Activated CD8-positive, alpha-beta memory T cell treated with anti-CD3 and anti-CD28 coated beads, Interleukin-2, amount 10 ng/mL, durations not matched to agents 7 days and 5 days (primary cell): ENCODE measurements at regions not wholly inside any gene's neighbourhood (a gene's known extent, or its start where the extent isn't known, plus 50 kb on each side); places are given as distances from the start of the nearest gene placed in this dataset.

Experiments
- ATAC-seq: fragments of 150-1000 bp; cut with Tn5 transposase; one replicate; pipeline ENCODE4 v1.10.0; 2021; ENCODE audit warnings: moderate library complexity
- CTCF ChIA-PET: fragments of 350-600 bp; sonication (Branson Sonifier 250); formaldehyde crosslinking; loops from one replicate; lab custom pipeline; 2021; ENCODE audit warnings: antibody characterized with exemption; lab: Charles Lee
- DNase-seq: peaks from one replicate; pipeline ENCODE4 v3.0.0-alpha.2; 2020
- H3K27ac Mint-ChIP-seq: one replicate; pipeline ENCODE4 v1.8.0; 2021; ENCODE audit warnings: mild to moderate bottlenecking, mixed read lengths
- H3K27me3 Mint-ChIP-seq: one replicate; pipeline ENCODE4 v1.8.0; 2021; ENCODE audit warnings: mixed read lengths
- H3K36me3 Mint-ChIP-seq: one replicate; pipeline ENCODE4 v1.8.0; 2021; ENCODE audit warnings: mild to moderate bottlenecking, mixed read lengths
- H3K4me1 Mint-ChIP-seq: one replicate; pipeline ENCODE4 v1.8.0; 2021; ENCODE audit warnings: mixed read lengths
- H3K4me3 Mint-ChIP-seq: one replicate; pipeline ENCODE4 v1.8.0; 2021; ENCODE audit warnings: mild to moderate bottlenecking, moderate library complexity, mixed read lengths
- H3K9me3 Mint-ChIP-seq: one replicate; pipeline ENCODE4 v1.8.0; 2022; ENCODE audit warnings: low read depth, mixed read lengths

DNA sequence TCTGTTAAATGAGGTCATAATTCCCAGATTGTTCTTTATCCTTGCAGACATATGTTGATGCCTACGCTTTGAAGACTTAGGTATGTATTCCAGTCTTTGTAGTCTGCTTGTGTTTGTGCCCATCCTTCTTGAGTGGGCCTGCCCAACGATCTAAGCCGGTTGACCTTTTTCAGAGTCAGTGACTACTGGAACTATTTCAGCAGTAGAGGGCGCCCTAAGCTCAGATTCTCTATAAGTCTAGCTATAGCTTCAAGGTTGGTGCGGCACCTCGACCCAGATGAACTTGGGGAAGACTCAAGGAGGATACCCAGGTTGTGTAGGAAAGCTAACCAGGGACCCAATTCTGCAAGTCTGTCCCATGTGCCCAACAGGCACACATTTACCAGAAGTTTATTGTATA is 228.8 kb upstream of the PPP2R3A start:
- no peak for DNase-seq
- CTCF ChIA-PET = no interaction called here
- Mint-ChIP-seq H3K27me3 (no peaks in the 10 kb centered on the region), H3K4me3 (no peak overlapping the region), H3K9me3 (peaks cover 14% of the 10 kb centered on the region), H3K4me1 (no peaks in the 10 kb centered on the region), H3K36me3 (no peaks in the 10 kb centered on the region), H3K27ac (no peak overlapping the region)
- no peak for ATAC-seq

DNA sequence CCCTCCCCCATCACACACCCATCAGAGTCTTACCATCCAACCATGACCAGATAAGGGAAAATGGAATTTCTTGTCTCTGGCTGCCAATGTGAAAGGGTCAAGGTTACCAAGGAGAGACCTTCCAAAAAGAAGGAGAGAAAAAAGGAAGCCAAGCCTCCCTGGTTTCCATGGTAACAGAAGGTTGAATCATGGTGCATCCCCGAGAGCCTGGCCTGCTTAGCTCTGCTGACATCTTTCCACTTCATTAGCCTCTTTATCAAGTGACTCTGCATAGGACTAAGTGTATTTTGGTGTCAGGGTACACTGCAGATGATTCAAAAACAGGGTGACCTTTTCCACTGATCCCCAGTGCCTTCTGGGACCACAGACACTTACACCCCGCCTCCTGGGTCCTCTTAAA is 225.7 kb upstream of the PPP2R3A start:
- peaks cover 8% of the 10 kb centered on the region for H3K9me3 Mint-ChIP-seq
- no peaks in the 10 kb centered on the region for H3K27me3 Mint-ChIP-seq
- CTCF ChIA-PET = no interaction called here
- no peak for ATAC-seq
- no peaks in the 10 kb centered on the region for H3K4me1 Mint-ChIP-seq
- H3K27ac Mint-ChIP-seq = no peak overlapping the region
- H3K36me3 Mint-ChIP-seq = no peaks in the 10 kb centered on the region
- no peak overlapping the region for H3K4me3 Mint-ChIP-seq
- DNase-seq = no peak

DNA sequence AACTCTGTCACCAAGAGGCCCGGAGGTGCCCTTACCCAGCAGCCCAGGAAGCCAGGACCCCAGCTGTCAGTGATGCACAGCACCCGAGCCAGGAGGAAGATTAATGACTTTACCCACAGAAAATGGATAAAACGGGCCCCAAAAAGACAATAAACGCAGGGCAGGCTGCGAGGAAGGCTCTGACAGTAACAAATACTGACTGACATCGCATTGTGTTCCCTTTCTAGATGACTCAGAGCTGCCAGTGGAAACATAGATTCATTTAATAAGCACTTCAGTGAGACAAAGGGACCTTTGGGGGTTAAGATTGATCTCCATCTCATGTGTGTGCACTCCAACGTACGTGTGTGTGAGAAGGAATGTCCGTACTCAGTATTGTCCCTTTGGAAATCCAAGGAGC is 225.3 kb upstream of the PPP2R3A start:
- no peak overlapping the region for H3K4me3 Mint-ChIP-seq
- ATAC-seq (no peak), DNase-seq (no peak)
- H3K36me3 Mint-ChIP-seq = no peaks in the 10 kb centered on the region
- H3K27ac Mint-ChIP-seq = no peak overlapping the region
- H3K4me1 Mint-ChIP-seq = no peaks in the 10 kb centered on the region
- no peaks in the 10 kb centered on the region for H3K27me3 Mint-ChIP-seq
- H3K9me3 Mint-ChIP-seq = peaks cover 8% of the 10 kb centered on the region
- CTCF ChIA-PET = no interaction called here

DNA sequence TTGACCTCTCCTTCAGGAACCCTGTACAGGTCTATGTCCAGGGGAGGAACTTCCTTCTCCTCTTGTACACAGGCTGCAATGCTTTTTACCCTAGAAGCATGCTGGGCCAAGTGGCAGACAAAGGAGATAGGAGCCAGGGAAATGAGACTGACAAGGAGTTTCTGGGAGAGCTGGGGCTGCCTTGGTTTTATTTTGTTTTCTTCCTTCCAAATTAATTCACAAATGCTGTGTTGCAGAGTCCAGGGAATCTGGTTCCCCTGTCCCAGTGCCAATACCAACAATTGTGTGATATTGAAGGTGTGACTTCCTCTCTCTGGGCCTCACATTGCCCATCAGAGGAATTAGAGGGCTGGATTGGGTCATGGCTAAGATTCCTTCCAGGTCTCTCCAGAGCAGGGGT is 224.8 kb upstream of the PPP2R3A start:
- Mint-ChIP-seq H3K9me3 (peaks cover 8% of the 10 kb centered on the region), H3K4me1 (no peaks in the 10 kb centered on the region), H3K27ac (no peak overlapping the region), H3K27me3 (no peaks in the 10 kb centered on the region), H3K36me3 (no peaks in the 10 kb centered on the region), H3K4me3 (no peak overlapping the region)
- ATAC-seq = no peak
- no peak for DNase-seq
- CTCF ChIA-PET = no interaction called here

DNA sequence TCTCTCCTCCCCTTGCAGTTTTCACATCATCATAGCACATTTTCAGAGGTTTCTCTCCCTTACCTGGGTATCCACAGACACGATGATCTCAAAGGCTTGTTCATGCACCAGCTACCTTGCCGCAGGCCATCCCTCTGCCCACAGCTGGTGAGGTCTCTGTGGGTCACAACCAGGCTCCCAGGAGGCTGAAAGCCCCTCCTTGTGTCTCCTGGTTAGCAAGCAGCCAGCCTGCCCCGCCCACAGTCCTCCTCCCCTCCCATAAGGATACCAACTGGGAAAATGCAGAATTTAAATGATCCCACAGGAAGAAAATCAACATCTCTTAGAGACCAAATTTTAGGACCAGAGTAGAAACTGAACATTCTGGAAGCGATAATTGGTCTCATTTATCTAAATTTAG is 213.5 kb upstream of the PPP2R3A start:
- Mint-ChIP-seq H3K36me3 (no peaks in the 10 kb centered on the region), H3K9me3 (no peaks in the 10 kb centered on the region), H3K4me3 (no peak overlapping the region), H3K27ac (no peak overlapping the region), H3K27me3 (no peaks in the 10 kb centered on the region), H3K4me1 (no peaks in the 10 kb centered on the region)
- ATAC-seq (no peak), DNase-seq (no peak)
- CTCF ChIA-PET = no interaction called here

GRCh38 chr3:135752851-135753250 is 212.7 kb upstream of the PPP2R3A start:
- CTCF ChIA-PET = no interaction called here
- Mint-ChIP-seq H3K9me3 (no peaks in the 10 kb centered on the region), H3K36me3 (no peaks in the 10 kb centered on the region), H3K4me1 (no peaks in the 10 kb centered on the region), H3K27me3 (no peaks in the 10 kb centered on the region), H3K4me3 (no peak overlapping the region), H3K27ac (no peak overlapping the region)
- ATAC-seq (no peak), DNase-seq (no peak)

DNA sequence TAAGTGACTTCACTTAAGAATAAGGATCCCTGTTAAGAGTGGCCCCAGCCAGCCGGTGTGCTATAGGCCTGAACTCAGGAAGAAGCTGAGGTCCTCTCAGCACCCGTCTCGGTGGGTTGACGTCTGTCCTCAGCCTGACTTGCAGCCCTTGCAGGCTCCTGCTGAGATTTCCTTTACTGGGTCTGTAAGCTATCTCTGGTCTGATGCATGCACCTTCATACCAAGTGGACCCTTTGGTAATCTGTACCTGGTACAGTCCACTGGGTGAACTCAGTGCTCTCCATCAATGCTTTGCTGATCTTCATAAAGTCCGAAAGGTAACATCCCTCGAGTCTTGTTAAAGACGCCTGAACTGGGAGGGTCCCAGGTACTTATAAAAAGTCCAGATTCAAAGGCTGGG is 212.0 kb upstream of the PPP2R3A start:
- CTCF ChIA-PET = no interaction called here
- ATAC-seq (no peak), DNase-seq (no peak)
- Mint-ChIP-seq H3K4me3 (no peak overlapping the region), H3K36me3 (no peaks in the 10 kb centered on the region), H3K27ac (no peak overlapping the region), H3K9me3 (no peaks in the 10 kb centered on the region), H3K27me3 (no peaks in the 10 kb centered on the region), H3K4me1 (no peaks in the 10 kb centered on the region)

DNA sequence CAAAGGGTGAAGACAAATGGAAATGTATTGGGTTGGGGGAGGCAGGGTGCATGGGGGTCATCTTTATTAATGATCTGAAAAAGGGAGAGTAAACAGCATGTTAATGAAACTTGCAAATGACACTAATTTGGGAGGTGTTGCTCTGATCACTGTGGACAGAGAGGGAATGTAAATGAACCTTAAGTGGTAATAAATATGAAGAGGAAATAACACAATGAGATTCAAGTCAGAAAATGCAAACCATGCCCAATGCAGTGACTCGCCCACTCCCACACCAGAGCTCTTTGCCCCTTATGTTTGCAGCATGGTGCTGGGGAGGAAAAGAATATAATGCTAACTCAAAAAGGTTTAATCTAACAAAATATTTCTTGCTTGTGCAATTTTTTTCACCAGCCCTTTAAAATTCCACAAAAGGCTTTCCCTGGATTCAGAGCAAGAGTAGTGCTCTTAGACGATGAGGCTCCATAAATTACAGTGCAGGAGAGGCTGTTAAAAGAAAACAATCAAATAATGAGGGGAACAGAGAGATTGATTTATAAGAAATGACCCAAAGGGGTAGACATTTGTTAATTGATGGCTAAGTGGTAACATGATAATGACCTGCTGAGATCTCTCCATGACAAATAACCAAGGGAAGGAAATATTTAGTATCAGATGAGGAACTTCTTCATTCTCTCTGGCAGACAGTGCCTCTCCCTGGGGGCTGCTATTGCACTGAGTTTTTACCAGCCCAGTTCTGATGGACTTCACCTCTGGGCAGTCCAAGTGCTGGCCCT is 210.0 kb upstream of the PPP2R3A start:
- no peaks in the 10 kb centered on the region for H3K9me3 Mint-ChIP-seq

DNA sequence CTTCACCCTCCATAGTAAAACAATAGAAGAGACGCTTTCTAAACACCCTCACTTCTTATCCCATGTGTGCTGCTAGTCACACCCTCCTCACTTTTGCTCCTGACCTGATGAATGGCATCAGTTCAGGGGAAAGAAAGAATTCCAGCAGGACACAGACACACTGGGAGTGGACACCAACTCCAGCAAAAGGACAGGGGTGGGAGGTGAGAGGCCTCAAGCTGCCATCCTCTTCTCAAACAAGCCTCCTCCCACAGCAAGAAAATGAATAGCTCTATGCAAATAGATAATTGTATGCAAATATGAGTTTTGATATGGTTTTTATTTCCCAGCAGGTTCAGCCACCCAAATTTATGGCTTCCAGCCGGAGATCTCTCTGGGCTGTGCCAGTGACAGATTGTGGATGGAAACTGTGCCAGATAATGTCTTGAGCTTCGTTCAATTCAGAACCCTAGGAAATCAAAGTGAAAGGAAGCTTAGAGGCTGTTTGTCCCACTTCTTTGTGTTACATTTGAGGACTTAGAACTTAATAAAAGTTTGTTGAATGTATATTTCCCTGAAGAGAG is 209.3 kb upstream of the PPP2R3A start:
- ATAC-seq = no peak
- DNase-seq = no peak
- CTCF ChIA-PET = no interaction called here
- Mint-ChIP-seq H3K36me3 (no peaks in the 10 kb centered on the region), H3K27ac (no peak overlapping the region), H3K4me1 (no peaks in the 10 kb centered on the region), H3K4me3 (no peak overlapping the region), H3K9me3 (no peaks in the 10 kb centered on the region), H3K27me3 (no peaks in the 10 kb centered on the region)

More for the DNA sequence above, 210.0 kb upstream of the PPP2R3A start:
- Mint-ChIP-seq H3K27me3 (no peaks in the 10 kb centered on the region), H3K36me3 (no peaks in the 10 kb centered on the region), H3K4me3 (no peak overlapping the region), H3K4me1 (no peaks in the 10 kb centered on the region), H3K27ac (no peak overlapping the region)
- CTCF ChIA-PET = no interaction called here
- DNase-seq (no peak), ATAC-seq (no peak)

DNA sequence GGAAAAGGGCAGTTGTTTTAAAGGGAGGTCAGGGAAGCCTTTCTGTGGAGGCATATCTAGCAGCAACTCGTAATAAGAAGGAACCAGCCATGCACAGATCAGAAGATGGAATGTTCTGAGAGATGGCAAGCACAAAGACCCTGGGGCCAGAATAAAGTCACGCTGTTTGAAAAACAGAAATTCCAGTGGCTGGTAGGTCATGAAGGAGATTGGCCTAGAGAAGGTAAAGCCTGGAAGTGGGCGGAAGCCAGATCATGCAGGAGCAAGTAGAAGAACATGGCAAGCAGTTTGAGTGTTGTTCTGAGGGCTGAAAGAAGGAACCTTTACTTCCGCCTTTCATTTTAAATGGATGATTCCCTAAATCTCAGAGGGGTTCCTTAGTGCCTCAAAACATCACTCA is 208.1 kb upstream of the PPP2R3A start:
- Mint-ChIP-seq H3K9me3 (no peaks in the 10 kb centered on the region), H3K27ac (no peak overlapping the region), H3K36me3 (no peaks in the 10 kb centered on the region), H3K27me3 (no peaks in the 10 kb centered on the region), H3K4me1 (no peaks in the 10 kb centered on the region), H3K4me3 (no peak overlapping the region)
- DNase-seq = no peak
- CTCF ChIA-PET = no interaction called here
- no peak for ATAC-seq

GRCh38 chr3:135758961-135759360 is 206.6 kb upstream of the PPP2R3A start:
- H3K27ac Mint-ChIP-seq = no peak overlapping the region
- H3K27me3 Mint-ChIP-seq = no peaks in the 10 kb centered on the region
- no peaks in the 10 kb centered on the region for H3K9me3 Mint-ChIP-seq
- H3K4me1 Mint-ChIP-seq = no peaks in the 10 kb centered on the region
- CTCF ChIA-PET = no interaction called here
- DNase-seq (no peak), ATAC-seq (no peak)
- no peaks in the 10 kb centered on the region for H3K36me3 Mint-ChIP-seq
- no peak overlapping the region for H3K4me3 Mint-ChIP-seq

DNA sequence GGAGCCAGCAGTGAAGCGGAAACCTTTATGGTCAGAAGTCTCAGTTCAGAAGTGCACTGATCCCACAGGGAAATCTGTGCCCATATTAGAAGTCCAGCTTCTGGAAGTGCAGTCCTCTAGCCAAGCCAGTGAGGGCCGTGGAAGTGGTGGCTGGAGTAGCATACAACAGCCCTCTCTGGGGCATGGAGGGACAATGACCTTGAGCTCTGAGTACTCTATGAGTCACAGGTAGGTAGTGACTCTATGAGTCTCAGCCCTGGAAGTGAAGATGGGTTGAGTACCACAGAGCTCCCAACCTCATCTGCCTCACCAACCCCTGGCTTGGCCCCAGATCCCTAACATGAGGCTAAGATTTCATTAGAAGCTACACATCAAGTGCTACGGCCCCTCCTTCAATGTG is 205.9 kb upstream of the PPP2R3A start:
- CTCF ChIA-PET = no interaction called here
- DNase-seq = no peak
- Mint-ChIP-seq H3K4me1 (no peaks in the 10 kb centered on the region), H3K27me3 (no peaks in the 10 kb centered on the region), H3K4me3 (no peak overlapping the region), H3K27ac (no peak overlapping the region), H3K36me3 (no peaks in the 10 kb centered on the region), H3K9me3 (no peaks in the 10 kb centered on the region)
- no peak for ATAC-seq

DNA sequence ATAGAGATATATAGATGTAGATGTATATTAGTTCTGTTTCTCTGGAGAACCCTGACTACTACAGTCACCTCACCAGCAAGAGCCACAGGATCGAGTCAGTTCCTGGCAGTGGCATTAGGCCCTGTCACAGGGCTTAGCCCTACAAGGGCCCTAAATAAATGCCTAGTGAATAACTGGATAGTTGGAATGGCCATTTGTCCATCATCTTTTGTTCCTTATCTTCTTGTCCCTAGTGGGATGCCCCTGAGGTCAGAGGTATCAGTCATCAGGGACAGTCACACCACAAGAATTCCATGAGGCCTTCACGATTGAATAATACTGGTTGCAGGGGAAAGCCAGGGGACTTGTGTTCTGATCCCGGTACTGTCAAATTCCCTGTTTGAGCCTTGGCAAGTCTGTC is 204.9 kb upstream of the PPP2R3A start:
- H3K4me1 Mint-ChIP-seq = no peaks in the 10 kb centered on the region
- no peak overlapping the region for H3K4me3 Mint-ChIP-seq
- no peaks in the 10 kb centered on the region for H3K27me3 Mint-ChIP-seq
- no peaks in the 10 kb centered on the region for H3K36me3 Mint-ChIP-seq
- CTCF ChIA-PET = no interaction called here
- DNase-seq (no peak), ATAC-seq (no peak)
- H3K27ac Mint-ChIP-seq = no peak overlapping the region
- no peaks in the 10 kb centered on the region for H3K9me3 Mint-ChIP-seq

GRCh38 chr3:135762188-135762856 is 203.2 kb upstream of the PPP2R3A start:
- DNase-seq (no peak), ATAC-seq (no peak)
- H3K27me3 Mint-ChIP-seq = no peaks in the 10 kb centered on the region
- H3K27ac Mint-ChIP-seq = no peak overlapping the region
- no peak overlapping the region for H3K4me3 Mint-ChIP-seq
- CTCF ChIA-PET = no interaction called here
- H3K4me1 Mint-ChIP-seq = no peaks in the 10 kb centered on the region
- H3K9me3 Mint-ChIP-seq = no peaks in the 10 kb centered on the region
- no peaks in the 10 kb centered on the region for H3K36me3 Mint-ChIP-seq
